CD14-positive monocyte (primary cell): ENCODE measurements at regions not wholly inside any gene's neighbourhood (a gene's known extent, or its start where the extent isn't known, plus 50 kb on each side); places are given as distances from the start of the nearest gene placed in this dataset.

Experiments
- DNase-seq, 3 donors: peaks; one replicate each; pipeline ENCODE4 v3.0.0-alpha.2; 2011 to 2022
- H2AFZ ChIP-seq: 2 replicates; pipeline ENCODE4 v1.6.0; 2012; ENCODE audit warnings: mild to moderate bottlenecking, low read depth, low read length, inconsistent platforms; ENCODE audit not compliant: insufficient read depth, poor library complexity, severe bottlenecking
- H3K27ac ChIP-seq, 2 donors: 1 replicate in 1 of 2; 2 replicates in 1 of 2; pipeline ENCODE4 v1.5.1; 2012 to 2013; ENCODE audit warnings: low read length in 2 of 2, control low read depth in 1 of 2, inconsistent platforms in 1 of 2, low read depth in 1 of 2, mild to moderate bottlenecking in 1 of 2
- H3K27me3 ChIP-seq, 2 donors: one replicate each; pipeline versions ENCODE4 v1.6.0 to v1.6.1; 2011 to 2013; ENCODE audit warnings: low read length in 2 of 2; ENCODE audit not compliant: control insufficient read depth in 2 of 2, insufficient read depth in 2 of 2
- H3K36me3 ChIP-seq, 2 donors: replicated peaks in 1 of 2; 1 replicate in 1 of 2; 2 replicates in 1 of 2; pipeline versions ENCODE4 v1.5.1 to v1.6.1; 2012 to 2013; ENCODE audit warnings: low read length in 2 of 2, control low read depth in 1 of 2, inconsistent platforms in 1 of 2, mild to moderate bottlenecking in 1 of 2; ENCODE audit not compliant: insufficient read depth in 2 of 2, control insufficient read depth in 1 of 2
- H3K4me1 ChIP-seq, 2 donors: 1 replicate in 1 of 2; 2 replicates in 1 of 2; pipeline versions ENCODE4 v1.5.1 to v1.6.1; 2012 to 2013; ENCODE audit warnings: low read length in 2 of 2, control low read depth in 1 of 2, inconsistent platforms in 1 of 2, mild to moderate bottlenecking in 1 of 2, moderate library complexity in 1 of 2; ENCODE audit not compliant: insufficient read depth in 2 of 2, control insufficient read depth in 1 of 2
- H3K4me2 ChIP-seq: replicated peaks from 2 replicates; pipeline ENCODE3; 2012; ENCODE audit warnings: low read length, moderate library complexity, mild to moderate bottlenecking; ENCODE audit not compliant: poor library complexity, severe bottlenecking; ENCODE audit errors: extremely low read depth
- H3K4me3 ChIP-seq, 3 experiments: fragments of 200-600 bp in 1 of 3; sonication (generic) in 1 of 3; replicated peaks in 1 of 3; 1 replicate in 2 of 3; 2 replicates in 1 of 3; pipeline ENCODE4 v1.5.1; 2011 to 2013; ENCODE audit warnings: low read length in 3 of 3, mild to moderate bottlenecking in 3 of 3, control low read depth in 2 of 3, low read depth in 2 of 3, inconsistent platforms in 1 of 3, moderate library complexity in 1 of 3
- H3K79me2 ChIP-seq: 2 replicates; pipeline ENCODE4 v1.6.0; 2012; ENCODE audit warnings: mild to moderate bottlenecking, control low read depth, inconsistent platforms, low read length, moderate library complexity; ENCODE audit not compliant: insufficient read depth
- H3K9ac ChIP-seq: 2 replicates; pipeline ENCODE4 v1.6.0; 2017; ENCODE audit warnings: low read length, mild to moderate bottlenecking; ENCODE audit not compliant: insufficient read depth, poor library complexity, severe bottlenecking
- H3K9me3 ChIP-seq, 2 donors: replicated peaks in 1 of 2; 1 replicate in 1 of 2; 2 replicates in 1 of 2; pipeline versions ENCODE4 v1.5.1 to v1.6.1; 2012 to 2013; ENCODE audit warnings: low read length in 2 of 2, control low read depth in 1 of 2; ENCODE audit not compliant: control insufficient read depth in 1 of 2, insufficient read depth in 1 of 2
- H4K20me1 ChIP-seq: 2 replicates; pipeline ENCODE4 v1.6.0; 2012; ENCODE audit warnings: mild to moderate bottlenecking, low read length, control low read depth, moderate library complexity; ENCODE audit not compliant: insufficient read depth
- H3K27ac Mint-ChIP-seq, 7 donors: one replicate each; pipeline ENCODE4 v1.8.0; 2020; ENCODE audit warnings: mild to moderate bottlenecking in 7 of 7, mixed read lengths in 7 of 7, moderate library complexity in 6 of 7, inconsistent platforms in 2 of 7
- H3K27me3 Mint-ChIP-seq, 3 donors: one replicate each; pipeline ENCODE4 v1.8.0; 2021 to 2022; ENCODE audit warnings: low read depth in 3 of 3, mild to moderate bottlenecking in 3 of 3, mixed read lengths in 3 of 3, moderate library complexity in 3 of 3, inconsistent platforms in 1 of 3
- H3K36me3 Mint-ChIP-seq, 2 donors: one replicate each; pipeline ENCODE4 v1.8.0; 2020; ENCODE audit warnings: mixed read lengths in 2 of 2, inconsistent platforms in 1 of 2, mild to moderate bottlenecking in 1 of 2
- H3K4me1 Mint-ChIP-seq: one replicate; pipeline ENCODE4 v1.8.0; 2020; ENCODE audit warnings: mild to moderate bottlenecking, mixed read lengths
- H3K4me3 Mint-ChIP-seq, 2 donors: one replicate each; pipeline ENCODE4 v1.8.0; 2020; ENCODE audit warnings: mild to moderate bottlenecking in 2 of 2, mixed read lengths in 2 of 2, moderate library complexity in 1 of 2
- H3K9me3 Mint-ChIP-seq, 7 donors: one replicate each; pipeline ENCODE4 v1.8.0; 2020 to 2022; ENCODE audit warnings: mixed read lengths in 7 of 7, mild to moderate bottlenecking in 6 of 7, moderate library complexity in 6 of 7, inconsistent platforms in 2 of 7
- WGBS: methylation state at CpG from one replicate; pipeline ENCODE4 v1.1.5; 2013; ENCODE audit warnings: missing lambda C conversion rate; ENCODE audit not compliant: insufficient coverage; 5-methylcytosine and 5-hydroxymethylcytosine counted together
- intact Hi-C, 2 donors: fragments of 100-400 bp; cut with micrococcal nuclease; formaldehyde crosslinking; loops; one replicate each; pipeline versions ENCODE4 v1.15.0 to v1.15.1; 2023
- TF ChIP-seq, protein P1 (sequence below): fragments of 200-600 bp; IDR thresholded peaks from one replicate; pipeline ENCODE4 v1.8.0; 2022; ENCODE audit warnings: antibody characterized with exemption, mild to moderate bottlenecking

DNA sequence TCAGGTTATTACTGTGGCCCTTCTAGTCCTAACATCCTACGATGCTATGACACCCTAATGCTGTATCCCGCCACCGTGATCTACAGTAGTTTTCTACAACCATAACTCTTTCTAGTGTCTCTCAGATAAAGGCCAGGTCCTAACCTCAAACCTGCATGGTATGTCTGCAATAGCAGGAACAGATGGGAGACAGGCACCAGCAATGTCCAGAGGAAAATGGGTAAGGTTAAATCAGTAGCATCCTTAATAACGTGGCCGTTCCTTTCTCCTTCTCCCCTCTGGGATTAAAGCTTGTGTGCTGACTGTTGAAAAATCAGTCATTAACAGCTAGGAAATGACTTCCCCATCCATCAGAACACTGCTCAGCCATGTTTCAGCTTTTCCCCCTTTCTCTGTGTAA, 321.9 kb upstream of the NPVF start:
- TF ChIP-seq, protein P1, sequence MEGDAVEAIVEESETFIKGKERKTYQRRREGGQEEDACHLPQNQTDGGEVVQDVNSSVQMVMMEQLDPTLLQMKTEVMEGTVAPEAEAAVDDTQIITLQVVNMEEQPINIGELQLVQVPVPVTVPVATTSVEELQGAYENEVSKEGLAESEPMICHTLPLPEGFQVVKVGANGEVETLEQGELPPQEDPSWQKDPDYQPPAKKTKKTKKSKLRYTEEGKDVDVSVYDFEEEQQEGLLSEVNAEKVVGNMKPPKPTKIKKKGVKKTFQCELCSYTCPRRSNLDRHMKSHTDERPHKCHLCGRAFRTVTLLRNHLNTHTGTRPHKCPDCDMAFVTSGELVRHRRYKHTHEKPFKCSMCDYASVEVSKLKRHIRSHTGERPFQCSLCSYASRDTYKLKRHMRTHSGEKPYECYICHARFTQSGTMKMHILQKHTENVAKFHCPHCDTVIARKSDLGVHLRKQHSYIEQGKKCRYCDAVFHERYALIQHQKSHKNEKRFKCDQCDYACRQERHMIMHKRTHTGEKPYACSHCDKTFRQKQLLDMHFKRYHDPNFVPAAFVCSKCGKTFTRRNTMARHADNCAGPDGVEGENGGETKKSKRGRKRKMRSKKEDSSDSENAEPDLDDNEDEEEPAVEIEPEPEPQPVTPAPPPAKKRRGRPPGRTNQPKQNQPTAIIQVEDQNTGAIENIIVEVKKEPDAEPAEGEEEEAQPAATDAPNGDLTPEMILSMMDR: no peak
- H4K20me1 ChIP-seq: no peaks in the 10 kb centered on the region
- no peak overlapping the region for H3K9ac ChIP-seq
- H3K36me3 ChIP-seq: no peaks in the 10 kb centered on the region
- no peaks in the 10 kb centered on the region for H3K79me2 ChIP-seq
- no peaks in the 10 kb centered on the region for H3K9me3 ChIP-seq
- intact Hi-C loops: no loop called here
- 100% methylated on average over 2 of the region's 5 CpGs for WGBS
- H3K27ac Mint-ChIP-seq: no peak overlapping the region
- no peak overlapping the region for H3K4me3 Mint-ChIP-seq
- H3K4me3 ChIP-seq: no peak overlapping the region
- no peaks in the 10 kb centered on the region for H3K4me1 Mint-ChIP-seq
- H3K4me2 ChIP-seq: no peak overlapping the region
- no peaks in the 10 kb centered on the region for H3K4me1 ChIP-seq
- peaks cover 3 to 4% (median 4%) of the 10 kb centered on the region in 3 donors for H3K27me3 Mint-ChIP-seq
- H3K27me3 ChIP-seq: no peaks in the 10 kb centered on the region
- no peak for DNase-seq
- no peak overlapping the region for H2AFZ ChIP-seq
- peaks cover 0 to 2% (median 0%) of the 10 kb centered on the region in 7 donors for H3K9me3 Mint-ChIP-seq
- H3K36me3 Mint-ChIP-seq: no peaks in the 10 kb centered on the region
- no peak overlapping the region for H3K27ac ChIP-seq

- DNase-seq: no peak
- H3K4me3 Mint-ChIP-seq: no peak overlapping the region
- Histone ChIP-seq H3K4me1 (no peaks in the 10 kb centered on the region), H3K27ac (no peak overlapping the region), H3K9ac (no peak overlapping the region), H3K27me3 (no peaks in the 10 kb centered on the region), H4K20me1 (no peaks in the 10 kb centered on the region), H2AFZ (no peak overlapping the region), H3K79me2 (no peaks in the 10 kb centered on the region), H3K36me3 (no peaks in the 10 kb centered on the region), H3K4me3 (no peak overlapping the region), H3K9me3 (no peaks in the 10 kb centered on the region), H3K4me2 (no peak overlapping the region)
- H3K4me1 Mint-ChIP-seq: no peaks in the 10 kb centered on the region
- no peak overlapping the region for H3K27ac Mint-ChIP-seq
- no CpG with 5 or more reads among the region's 3 CpGs for WGBS
- H3K36me3 Mint-ChIP-seq: no peaks in the 10 kb centered on the region
- TF ChIP-seq, protein P1: no peak
- no peaks in the 10 kb centered on the region for H3K9me3 Mint-ChIP-seq
- intact Hi-C loops: no loop called here
- H3K27me3 Mint-ChIP-seq: peaks cover 0 to 2% (median 1%) of the 10 kb centered on the region in 3 donors
Observed at GRCh38 chr7:25552998-25553397, 324.7 kb upstream of the NPVF start.
